Chondrocyte (in vitro differentiated cells): ENCODE measurements at regions not wholly inside any gene's neighbourhood (a gene's known extent, or its start where the extent isn't known, plus 50 kb on each side); places are given as distances from the start of the nearest gene placed in this dataset.

Experiments
- DNase-seq: peaks from one replicate; pipeline ENCODE4 v3.0.0; 2021; ENCODE audit warnings: mixed read lengths, low spot score
- H3K27ac Mint-ChIP-seq: one replicate; pipeline ENCODE4 v1.8.0; 2021; ENCODE audit warnings: mild to moderate bottlenecking, moderate library complexity, mixed read lengths; ENCODE audit not compliant: unreplicated experiment
- H3K27me3 Mint-ChIP-seq: 2 replicates; pipeline ENCODE4 v1.8.0; 2021; ENCODE audit warnings: low read depth, mixed read lengths
- H3K36me3 Mint-ChIP-seq: 2 replicates; pipeline ENCODE4 v1.8.0; 2021; ENCODE audit warnings: low read depth, mixed read lengths
- H3K4me1 Mint-ChIP-seq: 2 replicates; pipeline ENCODE4 v1.8.0; 2021; ENCODE audit warnings: low read depth, mild to moderate bottlenecking, mixed read lengths
- H3K4me3 Mint-ChIP-seq: one replicate; pipeline ENCODE4 v1.8.0; 2021; ENCODE audit warnings: mild to moderate bottlenecking, moderate library complexity, mixed read lengths; ENCODE audit not compliant: unreplicated experiment
- H3K9me3 Mint-ChIP-seq: 2 replicates; pipeline ENCODE4 v1.8.0; 2021; ENCODE audit warnings: low read depth, mixed read lengths
- TF ChIP-seq, protein P1 (sequence below): fragments of 200-600 bp; sonication (generic); IDR thresholded peaks from 2 replicates; pipeline ENCODE4 v1.5.0; 2021; ENCODE audit warnings: antibody characterized with exemption, mild to moderate bottlenecking, moderate library complexity

- no peak overlapping the region for H3K4me3 Mint-ChIP-seq
- TF ChIP-seq, protein P1, sequence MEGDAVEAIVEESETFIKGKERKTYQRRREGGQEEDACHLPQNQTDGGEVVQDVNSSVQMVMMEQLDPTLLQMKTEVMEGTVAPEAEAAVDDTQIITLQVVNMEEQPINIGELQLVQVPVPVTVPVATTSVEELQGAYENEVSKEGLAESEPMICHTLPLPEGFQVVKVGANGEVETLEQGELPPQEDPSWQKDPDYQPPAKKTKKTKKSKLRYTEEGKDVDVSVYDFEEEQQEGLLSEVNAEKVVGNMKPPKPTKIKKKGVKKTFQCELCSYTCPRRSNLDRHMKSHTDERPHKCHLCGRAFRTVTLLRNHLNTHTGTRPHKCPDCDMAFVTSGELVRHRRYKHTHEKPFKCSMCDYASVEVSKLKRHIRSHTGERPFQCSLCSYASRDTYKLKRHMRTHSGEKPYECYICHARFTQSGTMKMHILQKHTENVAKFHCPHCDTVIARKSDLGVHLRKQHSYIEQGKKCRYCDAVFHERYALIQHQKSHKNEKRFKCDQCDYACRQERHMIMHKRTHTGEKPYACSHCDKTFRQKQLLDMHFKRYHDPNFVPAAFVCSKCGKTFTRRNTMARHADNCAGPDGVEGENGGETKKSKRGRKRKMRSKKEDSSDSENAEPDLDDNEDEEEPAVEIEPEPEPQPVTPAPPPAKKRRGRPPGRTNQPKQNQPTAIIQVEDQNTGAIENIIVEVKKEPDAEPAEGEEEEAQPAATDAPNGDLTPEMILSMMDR = no peak
- DNase-seq = no peak
- H3K4me1 Mint-ChIP-seq = peaks cover 8% of the 10 kb centered on the region
- H3K27me3 Mint-ChIP-seq = peaks cover 41% of the 10 kb centered on the region
- H3K27ac Mint-ChIP-seq = no peak overlapping the region
- H3K36me3 Mint-ChIP-seq = no peaks in the 10 kb centered on the region
- H3K9me3 Mint-ChIP-seq = no peaks in the 10 kb centered on the region
These were observed 127.3 kb upstream of the LINGO1 start for GRCh38 chr15:77759896-77760592.

- Mint-ChIP-seq H3K36me3 (no peaks in the 10 kb centered on the region), H3K4me1 (no peaks in the 10 kb centered on the region), H3K4me3 (no peak overlapping the region), H3K9me3 (no peaks in the 10 kb centered on the region), H3K27ac (no peak overlapping the region), H3K27me3 (peaks cover 27% of the 10 kb centered on the region)
- TF ChIP-seq, protein P1 = no peak
- DNase-seq = no peak
These were observed 121.2 kb upstream of the LINGO1 start for GRCh38 chr15:77753939-77754338.

- DNase-seq = no peak
- no peaks in the 10 kb centered on the region for H3K36me3 Mint-ChIP-seq
- no peaks in the 10 kb centered on the region for H3K4me1 Mint-ChIP-seq
- no peak overlapping the region for H3K4me3 Mint-ChIP-seq
- H3K27me3 Mint-ChIP-seq = peaks cover 27% of the 10 kb centered on the region
- H3K9me3 Mint-ChIP-seq = no peaks in the 10 kb centered on the region
- H3K27ac Mint-ChIP-seq = no peak overlapping the region
- TF ChIP-seq, protein P1 = no peak
These were observed 120.7 kb upstream of the LINGO1 start for GRCh38 chr15:77753281-77753873.

DNA sequence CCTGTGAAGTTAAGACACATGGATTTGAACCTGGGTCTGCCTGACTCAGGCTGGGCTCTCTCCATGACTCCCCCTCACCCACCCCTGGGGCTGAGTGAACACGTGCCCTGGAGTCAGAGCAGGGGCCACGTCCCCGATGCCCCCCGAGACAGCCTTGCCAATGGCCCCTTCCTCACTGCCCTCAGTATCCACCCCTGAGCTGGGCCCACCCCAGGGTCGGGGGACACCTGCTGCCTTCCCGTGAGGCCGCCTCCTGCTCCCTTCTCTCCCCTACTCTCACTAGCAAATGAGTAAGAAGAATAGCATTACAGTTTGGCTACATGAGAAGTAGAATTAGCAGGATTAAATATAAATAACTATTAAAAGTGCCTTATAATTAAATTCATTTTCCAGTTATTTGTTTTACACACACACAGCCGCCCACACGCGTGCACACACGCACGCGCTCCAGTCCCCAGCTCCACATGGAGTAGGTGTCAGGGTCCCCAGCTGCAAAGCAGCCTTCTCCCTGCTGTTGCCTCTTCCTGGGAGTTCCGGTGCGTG, 117.4 kb upstream of the LINGO1 start:
- Mint-ChIP-seq H3K36me3 (no peaks in the 10 kb centered on the region), H3K27ac (no peak overlapping the region), H3K27me3 (peaks cover 25% of the 10 kb centered on the region), H3K4me3 (no peak overlapping the region), H3K9me3 (no peaks in the 10 kb centered on the region), H3K4me1 (peaks cover 3% of the 10 kb centered on the region)
- TF ChIP-seq, protein P1 = no peak
- no peak for DNase-seq

- H3K36me3 Mint-ChIP-seq = no peaks in the 10 kb centered on the region
- no peak overlapping the region for H3K27ac Mint-ChIP-seq
- H3K4me3 Mint-ChIP-seq = no peak overlapping the region
- peaks cover 25% of the 10 kb centered on the region for H3K27me3 Mint-ChIP-seq
- H3K9me3 Mint-ChIP-seq = no peaks in the 10 kb centered on the region
- peaks cover 3% of the 10 kb centered on the region for H3K4me1 Mint-ChIP-seq
- TF ChIP-seq, protein P1 = no peak
- DNase-seq = no peak
These were observed 116.7 kb upstream of the LINGO1 start for GRCh38 chr15:77749236-77749997.
